ENCODE measurements at regions not wholly inside any gene's neighbourhood (a gene's known extent, or its start where the extent isn't known, plus 50 kb on each side); places are given as distances from the start of the nearest gene placed in this dataset.

- TF ChIP-seq MAFK (IDR thresholded peaks at IDR 0.05; ENCODE audit: partially characterized antibody), result no peak
- no peak for TF ChIP-seq POLR2A (IDR thresholded peaks at IDR 0.05; ENCODE audit: low read length)
- TF ChIP-seq RAD21 (conservative IDR thresholded peaks at IDR 0.05 in 1 of 2, IDR thresholded peaks at IDR 0.05 in 1 of 2), result no peak
- TF ChIP-seq CTCF (IDR thresholded peaks at IDR 0.05), result no peak
- TF ChIP-seq KDM5A (IDR thresholded peaks at IDR 0.05), result no peak
- TF ChIP-seq SMC3 (IDR thresholded peaks at IDR 0.05), result no peak
- TF ChIP-seq RNF2 (IDR thresholded peaks at IDR 0.05; ENCODE audit: borderline replicate concordance, low read depth), result no peak
- TF ChIP-seq EP300 (IDR thresholded peaks at IDR 0.05), result no peak
- TF ChIP-seq CHD2 (IDR thresholded peaks at IDR 0.05; ENCODE audit: low read length, partially characterized antibody), result no peak
- TF ChIP-seq RCOR1 (IDR thresholded peaks at IDR 0.05; ENCODE audit: low read depth, low read length), result no peak
- TF ChIP-seq FOSL2 (IDR thresholded peaks at IDR 0.05), result no peak
- TF ChIP-seq FOSL2 (CRISPR knock-in tag; IDR thresholded peaks at IDR 0.05), result no peak
- no peak for TF ChIP-seq CBX2 (IDR thresholded peaks at IDR 0.05; ENCODE audit: borderline replicate concordance, low read depth)
- TF ChIP-seq RFX5 (IDR thresholded peaks at IDR 0.05), result no peak
- no peak for TF ChIP-seq REST (IDR thresholded peaks at IDR 0.05)
Observed at GRCh38 chr15:39215015-39215414, 365.9 kb upstream of the THBS1 start.

Data from A549 (cell line).